PFSK-1 (cell line): ENCODE measurements at regions not wholly inside any gene's neighbourhood (a gene's known extent, or its start where the extent isn't known, plus 50 kb on each side); places are given as distances from the start of the nearest gene placed in this dataset.

Source experiments
- FOXP2 ChIP-seq: optimal IDR thresholded peaks from 2 replicates; pipeline ENCODE3; 2011; ENCODE audit warnings: borderline replicate concordance, control low read depth, inconsistent platforms; ENCODE audit not compliant: insufficient read depth; ENCODE audit errors: extremely low read length, extremely low read depth
- POLR2AphosphoS5 ChIP-seq: IDR thresholded peaks from 2 replicates; pipeline ENCODE4 v1.6.1; 2012; ENCODE audit warnings: low read depth, mild to moderate bottlenecking, control low read depth, low read length, moderate library complexity
- SIN3A ChIP-seq: IDR thresholded peaks from 2 replicates; pipeline ENCODE4 v1.6.1; 2012; ENCODE audit warnings: mild to moderate bottlenecking, low read length, moderate library complexity, borderline replicate concordance; ENCODE audit not compliant: insufficient read depth
- TAF1 ChIP-seq: IDR thresholded peaks from 2 replicates; pipeline ENCODE4 v1.6.1; 2012; ENCODE audit warnings: low read length, control low read depth, borderline replicate concordance; ENCODE audit not compliant: insufficient read depth
- TF ChIP-seq, protein P1 (sequence below), 2 experiments: IDR thresholded peaks; 2 replicates each; pipeline versions ENCODE4 v1.6.1 to v1.8.0; 2011 to 2012; ENCODE audit warnings: low read depth in 2 of 2, low read length in 2 of 2, control low read depth in 1 of 2, inconsistent platforms in 1 of 2, mild to moderate bottlenecking in 1 of 2, moderate library complexity in 1 of 2; ENCODE audit not compliant: insufficient read depth in 1 of 2

DNA sequence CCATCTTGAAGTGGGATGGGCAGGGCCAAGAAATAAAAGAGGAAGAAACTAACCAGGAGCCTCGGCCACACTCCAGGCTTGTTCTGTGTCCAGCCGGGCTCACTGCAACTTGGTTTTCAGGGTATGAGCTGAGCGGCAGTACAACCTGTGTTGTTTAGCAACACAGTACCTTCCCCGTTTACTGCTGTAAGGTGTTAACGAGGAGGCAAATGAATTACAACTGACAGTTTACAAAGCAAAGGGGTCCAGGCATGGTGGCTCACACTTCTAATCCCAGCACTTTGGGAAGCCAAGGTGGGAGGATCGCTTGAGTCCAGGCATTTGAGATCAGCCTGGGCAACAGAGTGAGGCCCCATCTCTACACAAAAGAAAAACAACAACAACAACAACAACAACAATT lies 481.3 kb upstream of the SULF2 start:
- TF ChIP-seq POLR2AphosphoS5 (no peak), FOXP2 (no peak), TAF1 (no peak), SIN3A (no peak)
- TF ChIP-seq, protein P1, sequence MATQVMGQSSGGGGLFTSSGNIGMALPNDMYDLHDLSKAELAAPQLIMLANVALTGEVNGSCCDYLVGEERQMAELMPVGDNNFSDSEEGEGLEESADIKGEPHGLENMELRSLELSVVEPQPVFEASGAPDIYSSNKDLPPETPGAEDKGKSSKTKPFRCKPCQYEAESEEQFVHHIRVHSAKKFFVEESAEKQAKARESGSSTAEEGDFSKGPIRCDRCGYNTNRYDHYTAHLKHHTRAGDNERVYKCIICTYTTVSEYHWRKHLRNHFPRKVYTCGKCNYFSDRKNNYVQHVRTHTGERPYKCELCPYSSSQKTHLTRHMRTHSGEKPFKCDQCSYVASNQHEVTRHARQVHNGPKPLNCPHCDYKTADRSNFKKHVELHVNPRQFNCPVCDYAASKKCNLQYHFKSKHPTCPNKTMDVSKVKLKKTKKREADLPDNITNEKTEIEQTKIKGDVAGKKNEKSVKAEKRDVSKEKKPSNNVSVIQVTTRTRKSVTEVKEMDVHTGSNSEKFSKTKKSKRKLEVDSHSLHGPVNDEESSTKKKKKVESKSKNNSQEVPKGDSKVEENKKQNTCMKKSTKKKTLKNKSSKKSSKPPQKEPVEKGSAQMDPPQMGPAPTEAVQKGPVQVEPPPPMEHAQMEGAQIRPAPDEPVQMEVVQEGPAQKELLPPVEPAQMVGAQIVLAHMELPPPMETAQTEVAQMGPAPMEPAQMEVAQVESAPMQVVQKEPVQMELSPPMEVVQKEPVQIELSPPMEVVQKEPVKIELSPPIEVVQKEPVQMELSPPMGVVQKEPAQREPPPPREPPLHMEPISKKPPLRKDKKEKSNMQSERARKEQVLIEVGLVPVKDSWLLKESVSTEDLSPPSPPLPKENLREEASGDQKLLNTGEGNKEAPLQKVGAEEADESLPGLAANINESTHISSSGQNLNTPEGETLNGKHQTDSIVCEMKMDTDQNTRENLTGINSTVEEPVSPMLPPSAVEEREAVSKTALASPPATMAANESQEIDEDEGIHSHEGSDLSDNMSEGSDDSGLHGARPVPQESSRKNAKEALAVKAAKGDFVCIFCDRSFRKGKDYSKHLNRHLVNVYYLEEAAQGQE (IDR thresholded peaks at IDR 0.05; ENCODE audit: insufficient read depth in 1 of 2, low read depth in 2 of 2, low read length in 2 of 2), result no peak

DNA sequence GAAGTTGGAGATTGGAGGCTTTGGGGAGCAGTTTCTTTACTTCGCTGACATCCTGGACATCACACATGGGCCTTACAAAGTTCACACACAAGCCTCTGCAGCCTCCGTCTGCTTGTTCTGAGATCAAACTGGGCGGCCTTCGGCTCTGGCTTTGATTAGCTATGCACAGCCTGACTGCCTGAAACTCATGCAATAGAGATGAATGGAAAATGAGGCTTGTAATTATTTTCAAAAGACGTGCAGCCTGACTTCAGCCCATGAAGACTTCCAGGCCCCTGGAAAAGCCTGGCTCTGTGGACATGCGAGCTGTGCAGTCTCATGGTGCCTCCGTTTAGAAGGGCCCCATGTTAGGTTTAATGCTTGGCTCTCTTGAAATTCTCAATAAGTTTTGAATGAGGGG lies 480.5 kb upstream of the SULF2 start:
- TF ChIP-seq TAF1 (no peak), POLR2AphosphoS5 (no peak), SIN3A (no peak), FOXP2 (no peak)
- TF ChIP-seq, protein P1 (IDR thresholded peaks at IDR 0.05; ENCODE audit: insufficient read depth in 1 of 2, low read depth in 2 of 2, low read length in 2 of 2), result no peak

DNA sequence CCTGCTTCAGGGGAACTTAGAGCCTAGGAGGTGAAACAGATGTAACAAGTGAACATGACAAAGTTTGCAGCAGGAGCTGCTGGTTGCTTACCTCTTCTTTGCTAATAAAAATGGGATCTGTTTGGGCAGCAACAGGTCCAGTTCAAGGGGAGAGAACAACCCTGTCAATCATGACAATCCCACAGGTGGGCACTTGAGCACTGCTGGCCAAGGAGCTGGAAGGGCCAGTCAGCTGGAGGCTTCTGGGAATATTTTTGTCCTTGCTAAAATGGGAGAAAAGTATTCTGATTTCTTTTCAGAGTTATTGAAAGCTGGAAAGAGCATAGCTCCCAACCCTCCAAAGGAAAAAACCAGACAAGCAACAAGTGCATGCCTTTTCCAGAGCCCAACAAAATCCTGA lies 477.7 kb upstream of the SULF2 start:
- TF ChIP-seq, protein P1 (IDR thresholded peaks at IDR 0.05; ENCODE audit: insufficient read depth in 1 of 2, low read depth in 2 of 2, low read length in 2 of 2), result no peak
- no peak for TF ChIP-seq SIN3A
- TF ChIP-seq FOXP2, result no peak
- no peak for TF ChIP-seq TAF1
- no peak for TF ChIP-seq POLR2AphosphoS5

DNA sequence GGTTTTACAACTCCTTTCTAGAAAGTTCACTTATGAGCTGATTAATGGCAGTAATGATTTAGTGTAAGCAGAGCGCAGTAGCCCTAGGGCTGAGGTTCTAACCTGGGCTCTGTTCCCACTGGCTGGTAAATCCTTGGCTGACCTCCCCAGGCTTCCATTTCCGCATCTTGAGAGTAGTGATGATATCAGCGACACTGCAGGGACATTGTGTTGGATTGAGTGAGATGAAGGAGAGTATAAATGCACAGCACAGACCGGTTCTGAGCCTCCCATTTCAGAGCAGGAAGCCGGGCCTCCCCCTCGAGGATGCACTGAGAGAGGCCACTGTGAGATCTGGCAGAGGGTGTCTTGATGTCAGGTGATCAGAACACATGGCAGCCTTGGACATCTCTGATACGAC lies 477.2 kb upstream of the SULF2 start:
- TF ChIP-seq FOXP2, result no peak
- TF ChIP-seq POLR2AphosphoS5, result no peak
- TF ChIP-seq SIN3A, result no peak
- no peak for TF ChIP-seq TAF1
- TF ChIP-seq, protein P1 (IDR thresholded peaks at IDR 0.05; ENCODE audit: insufficient read depth in 1 of 2, low read depth in 2 of 2, low read length in 2 of 2), result no peak

DNA sequence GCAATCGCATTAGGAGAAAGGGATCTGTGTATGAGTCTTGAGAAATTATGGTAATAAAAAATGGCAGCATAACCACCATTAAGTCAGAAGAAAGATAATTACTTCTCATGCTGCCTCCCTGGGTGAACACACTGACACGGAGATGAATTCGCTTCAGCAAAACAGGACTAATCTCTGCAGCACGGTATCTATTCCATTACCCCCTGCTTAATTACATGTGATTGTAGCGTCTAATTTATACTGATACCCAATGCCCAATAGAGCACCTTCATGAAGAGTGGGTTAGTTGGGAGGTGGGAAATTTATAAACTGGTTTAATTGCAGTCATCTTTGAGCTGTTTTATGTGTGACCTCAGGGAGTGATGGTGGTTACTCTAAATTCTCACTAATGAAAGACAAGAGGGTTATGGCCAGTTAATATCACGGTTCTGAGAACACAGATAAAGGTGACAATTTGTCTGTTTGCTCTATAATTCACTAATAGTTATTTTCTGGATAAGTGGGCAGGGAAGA lies 476.2 kb upstream of the SULF2 start:
- TF ChIP-seq FOXP2 (no peak), TAF1 (no peak), POLR2AphosphoS5 (no peak), SIN3A (no peak)
- TF ChIP-seq, protein P1 (IDR thresholded peaks at IDR 0.05; ENCODE audit: insufficient read depth in 1 of 2, low read depth in 2 of 2, low read length in 2 of 2), result no peak
